Nephron progenitor cell (in vitro differentiated cells): ENCODE measurements at regions not wholly inside any gene's neighbourhood (a gene's known extent, or its start where the extent isn't known, plus 50 kb on each side); places are given as distances from the start of the nearest gene placed in this dataset.

Experiments used
- DNase-seq: peaks from one replicate; pipeline ENCODE4 v3.0.0; 2021
- H3K27ac Mint-ChIP-seq: 2 replicates; pipeline ENCODE4 v1.8.0; 2021; ENCODE audit warnings: mild to moderate bottlenecking, moderate library complexity, mixed read lengths
- H3K27me3 Mint-ChIP-seq: 2 replicates; pipeline ENCODE4 v1.8.0; 2021; ENCODE audit warnings: mild to moderate bottlenecking, low read depth, mixed read lengths; ENCODE audit not compliant: poor library complexity
- H3K36me3 Mint-ChIP-seq: 2 replicates; pipeline ENCODE4 v1.8.0; 2021; ENCODE audit warnings: low read depth, mixed read lengths
- H3K4me1 Mint-ChIP-seq: 2 replicates; pipeline ENCODE4 v1.8.0; 2021; ENCODE audit warnings: mixed read lengths
- H3K4me3 Mint-ChIP-seq: 2 replicates; pipeline ENCODE4 v1.8.0; 2021; ENCODE audit warnings: mild to moderate bottlenecking, moderate library complexity, mixed read lengths
- H3K9me3 Mint-ChIP-seq: 2 replicates; pipeline ENCODE4 v1.8.0; 2021; ENCODE audit warnings: mild to moderate bottlenecking, moderate library complexity, mixed read lengths
- TF ChIP-seq, protein P1 (sequence below): fragments of 200-600 bp; sonication (generic); IDR thresholded peaks from 2 replicates; pipeline ENCODE4 v1.5.0; 2021; ENCODE audit warnings: antibody characterized with exemption

DNA sequence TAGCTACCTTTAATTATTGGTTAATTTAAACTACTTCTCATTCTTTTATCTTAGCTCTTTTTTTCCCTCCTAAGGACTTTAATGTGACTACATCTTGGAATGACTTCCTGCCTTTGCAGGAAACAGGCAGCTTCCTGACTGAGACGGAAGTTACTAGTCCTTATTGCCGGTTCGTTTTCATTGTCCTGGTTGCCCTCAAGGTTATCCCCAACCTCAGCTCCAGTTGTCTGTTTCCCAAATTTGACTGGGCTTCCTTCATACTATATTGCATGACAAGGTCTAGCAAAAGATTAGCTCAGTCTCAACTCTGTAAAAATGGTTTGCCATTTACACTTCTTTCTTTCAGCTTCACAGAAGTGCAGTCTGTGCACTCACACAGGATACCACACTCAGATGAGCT lies 109.9 kb upstream of the DDX53 start:
- TF ChIP-seq, protein P1, sequence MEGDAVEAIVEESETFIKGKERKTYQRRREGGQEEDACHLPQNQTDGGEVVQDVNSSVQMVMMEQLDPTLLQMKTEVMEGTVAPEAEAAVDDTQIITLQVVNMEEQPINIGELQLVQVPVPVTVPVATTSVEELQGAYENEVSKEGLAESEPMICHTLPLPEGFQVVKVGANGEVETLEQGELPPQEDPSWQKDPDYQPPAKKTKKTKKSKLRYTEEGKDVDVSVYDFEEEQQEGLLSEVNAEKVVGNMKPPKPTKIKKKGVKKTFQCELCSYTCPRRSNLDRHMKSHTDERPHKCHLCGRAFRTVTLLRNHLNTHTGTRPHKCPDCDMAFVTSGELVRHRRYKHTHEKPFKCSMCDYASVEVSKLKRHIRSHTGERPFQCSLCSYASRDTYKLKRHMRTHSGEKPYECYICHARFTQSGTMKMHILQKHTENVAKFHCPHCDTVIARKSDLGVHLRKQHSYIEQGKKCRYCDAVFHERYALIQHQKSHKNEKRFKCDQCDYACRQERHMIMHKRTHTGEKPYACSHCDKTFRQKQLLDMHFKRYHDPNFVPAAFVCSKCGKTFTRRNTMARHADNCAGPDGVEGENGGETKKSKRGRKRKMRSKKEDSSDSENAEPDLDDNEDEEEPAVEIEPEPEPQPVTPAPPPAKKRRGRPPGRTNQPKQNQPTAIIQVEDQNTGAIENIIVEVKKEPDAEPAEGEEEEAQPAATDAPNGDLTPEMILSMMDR = no peak
- H3K4me3 Mint-ChIP-seq = no peak overlapping the region
- no peaks in the 10 kb centered on the region for H3K36me3 Mint-ChIP-seq
- H3K4me1 Mint-ChIP-seq = peaks cover 5% of the 10 kb centered on the region
- H3K9me3 Mint-ChIP-seq = no peaks in the 10 kb centered on the region
- no peak for DNase-seq
- no peaks in the 10 kb centered on the region for H3K27me3 Mint-ChIP-seq
- H3K27ac Mint-ChIP-seq = no peak overlapping the region

DNA sequence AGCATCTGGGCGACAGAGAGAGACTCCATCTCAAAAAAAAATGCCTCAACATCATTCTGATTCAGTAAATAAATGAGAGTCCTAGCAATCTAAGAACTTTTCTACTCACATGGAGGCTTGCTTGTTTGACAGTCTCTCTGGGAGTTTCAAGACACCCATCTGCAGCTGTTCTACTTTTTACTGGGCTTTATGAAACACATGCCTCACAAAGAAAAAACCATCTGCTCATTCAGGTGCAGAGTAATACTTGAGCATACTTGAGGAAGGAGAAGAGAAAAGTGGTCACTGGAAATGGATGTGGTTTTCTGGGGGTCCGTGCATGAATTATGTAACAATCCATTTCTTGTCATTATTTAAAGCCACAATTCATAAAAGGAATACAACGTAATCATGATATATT lies 87.1 kb upstream of the DDX53 start:
- Mint-ChIP-seq H3K9me3 (peaks cover 16% of the 10 kb centered on the region), H3K36me3 (no peaks in the 10 kb centered on the region), H3K4me1 (no peaks in the 10 kb centered on the region), H3K4me3 (no peak overlapping the region), H3K27me3 (no peaks in the 10 kb centered on the region), H3K27ac (no peak overlapping the region)
- DNase-seq = no peak
- TF ChIP-seq, protein P1 = no peak

DNA sequence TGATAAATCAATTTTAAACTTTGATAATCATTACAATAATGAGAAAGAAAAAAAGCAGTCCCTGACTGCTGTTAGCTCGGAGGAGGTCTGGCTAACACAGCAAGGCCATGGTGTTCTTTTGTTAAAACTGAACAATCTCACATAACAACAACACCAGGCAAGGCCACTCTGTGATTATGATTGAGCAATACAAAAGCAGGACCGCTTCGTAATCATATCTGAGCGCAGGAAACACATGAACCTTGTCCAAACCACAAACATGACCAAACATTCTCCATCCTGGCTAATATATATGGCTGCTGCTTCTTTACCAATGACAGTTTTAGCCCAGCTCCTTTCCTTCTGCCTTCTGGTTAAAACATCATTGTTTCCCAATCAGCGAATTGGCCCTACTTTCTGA lies 76.8 kb upstream of the DDX53 start:
- H3K27me3 Mint-ChIP-seq = no peaks in the 10 kb centered on the region
- H3K9me3 Mint-ChIP-seq = no peaks in the 10 kb centered on the region
- TF ChIP-seq, protein P1 = no peak
- H3K4me1 Mint-ChIP-seq = peaks cover 7% of the 10 kb centered on the region
- H3K36me3 Mint-ChIP-seq = no peaks in the 10 kb centered on the region
- DNase-seq = no peak
- no peak overlapping the region for H3K4me3 Mint-ChIP-seq
- H3K27ac Mint-ChIP-seq = no peak overlapping the region

DNA sequence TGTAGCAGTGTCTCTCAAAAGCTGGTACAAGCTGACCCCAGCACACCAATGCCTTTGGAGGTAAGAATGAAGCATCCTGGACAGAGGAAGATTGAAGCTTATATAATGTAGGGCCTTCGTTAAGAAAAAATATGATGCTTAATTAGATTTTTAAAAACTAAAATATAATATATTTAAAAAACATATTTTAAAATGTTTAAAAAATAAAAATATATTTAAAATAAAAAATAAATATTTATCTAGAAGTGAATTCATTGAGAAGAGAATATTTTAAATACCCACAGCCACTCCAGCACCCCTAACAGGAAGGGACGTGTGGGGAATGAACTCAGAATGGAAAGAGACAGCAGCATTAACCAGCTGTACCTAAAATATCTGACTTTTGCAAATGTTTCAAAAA lies 65.1 kb upstream of the DDX53 start:
- DNase-seq = no peak
- H3K27me3 Mint-ChIP-seq = peaks cover under 1% of the 10 kb centered on the region
- TF ChIP-seq, protein P1 = no peak
- no peak overlapping the region for H3K27ac Mint-ChIP-seq
- no peak overlapping the region for H3K4me3 Mint-ChIP-seq
- no peaks in the 10 kb centered on the region for H3K4me1 Mint-ChIP-seq
- H3K9me3 Mint-ChIP-seq = no peaks in the 10 kb centered on the region
- H3K36me3 Mint-ChIP-seq = no peaks in the 10 kb centered on the region

DNA sequence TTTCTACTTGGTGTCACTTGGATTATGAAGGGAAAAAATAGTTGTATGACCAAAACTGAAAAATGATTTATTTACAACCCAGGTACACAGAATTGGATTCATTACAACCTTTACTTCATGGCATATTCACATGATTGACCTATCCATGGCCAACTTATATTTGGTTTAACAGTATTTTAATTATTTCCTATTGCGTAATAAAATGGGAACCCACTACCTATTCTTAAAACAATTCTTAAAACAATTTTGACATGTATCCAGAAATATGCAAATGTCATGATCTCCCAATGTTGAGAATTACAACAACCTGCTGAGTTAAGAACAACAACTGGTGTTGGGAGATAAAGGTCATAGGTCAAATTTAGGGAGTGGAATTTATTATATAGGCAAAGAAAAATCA lies 54.8 kb upstream of the DDX53 start:
- H3K4me1 Mint-ChIP-seq = no peaks in the 10 kb centered on the region
- H3K36me3 Mint-ChIP-seq = no peaks in the 10 kb centered on the region
- H3K27me3 Mint-ChIP-seq = peaks cover 5% of the 10 kb centered on the region
- no peak for DNase-seq
- no peak overlapping the region for H3K27ac Mint-ChIP-seq
- TF ChIP-seq, protein P1 = no peak
- no peak overlapping the region for H3K4me3 Mint-ChIP-seq
- no peaks in the 10 kb centered on the region for H3K9me3 Mint-ChIP-seq
